Stimulated activated CD4-positive, alpha-beta T cell treated with anti-CD3 and anti-CD28 coated beads, Interleukin-15, amount 100 ng/mL, for 24 hours (primary cell): ENCODE measurements at regions not wholly inside any gene's neighbourhood (a gene's known extent, or its start where the extent isn't known, plus 50 kb on each side); places are given as distances from the start of the nearest gene placed in this dataset.
"Not testable (repeated sequence)": the region's sequence is repeated elsewhere in the genome, so short reads cannot be mapped to it uniquely, and the experiment has no call there.

Experiments
- DNase-seq: peaks from one replicate; pipeline ENCODE4 v3.0.0-alpha.2; 2020

DNA sequence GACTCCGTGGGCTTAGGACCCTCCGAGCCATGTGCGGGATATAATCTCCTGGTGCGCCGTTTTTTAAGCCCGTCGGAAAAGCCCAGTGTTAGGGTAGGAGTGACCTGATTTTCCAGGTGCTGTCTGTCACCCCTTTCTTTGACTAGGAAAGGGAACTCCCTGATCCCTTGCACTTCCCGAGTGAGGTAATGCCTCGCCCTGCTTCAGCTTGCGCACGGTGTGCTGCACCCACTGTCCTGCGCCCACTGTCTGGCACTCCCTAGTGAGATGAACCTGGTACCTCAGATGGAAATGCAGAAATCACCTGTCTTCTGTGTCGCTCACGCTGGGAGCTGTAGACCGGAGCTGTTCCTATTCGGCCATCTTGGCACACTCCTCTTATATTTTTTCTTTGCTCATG, 95.1 kb upstream of the FRMD4B start:
- not testable (repeated sequence) for DNase-seq

DNA sequence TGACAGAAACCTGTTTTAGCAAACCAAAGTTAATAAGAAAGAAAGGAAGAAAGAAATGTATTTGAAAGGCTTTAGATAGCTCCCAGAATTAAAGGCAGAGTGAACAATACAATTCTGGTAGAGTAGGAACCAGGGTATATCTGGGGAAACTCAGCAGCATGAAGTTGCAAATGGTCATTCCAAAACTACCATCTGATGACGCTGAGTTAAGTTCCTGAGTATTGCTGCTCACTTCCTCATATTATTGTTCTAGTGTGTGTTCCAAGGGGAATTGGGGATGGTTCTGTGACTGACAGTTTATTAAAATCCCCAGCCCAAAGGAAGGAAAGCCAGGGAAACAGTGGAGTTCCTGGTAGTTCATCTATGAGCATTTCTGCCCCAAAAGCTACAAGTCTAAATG, 88.3 kb upstream of the FRMD4B start:
- DNase-seq: no peak

DNA sequence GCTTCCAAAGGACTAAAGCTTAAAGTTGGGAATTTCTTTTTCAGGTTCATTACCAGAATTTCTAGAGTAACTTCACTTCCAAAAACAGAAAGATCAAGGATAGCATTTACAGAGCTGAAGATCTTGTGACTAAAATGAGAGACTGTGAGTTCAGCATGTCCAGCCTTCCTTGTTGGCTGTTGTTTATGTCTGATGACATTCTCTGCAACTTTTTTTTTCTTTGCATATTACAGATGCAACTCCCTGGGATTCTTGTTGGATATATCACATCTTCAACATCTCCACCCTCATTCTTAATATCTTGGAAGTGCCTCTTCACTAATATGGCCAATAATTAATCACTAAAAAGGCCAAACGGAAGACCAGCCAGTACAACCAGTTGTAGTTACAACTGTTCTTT, 86.2 kb upstream of the FRMD4B start:
- no peak for DNase-seq

DNA sequence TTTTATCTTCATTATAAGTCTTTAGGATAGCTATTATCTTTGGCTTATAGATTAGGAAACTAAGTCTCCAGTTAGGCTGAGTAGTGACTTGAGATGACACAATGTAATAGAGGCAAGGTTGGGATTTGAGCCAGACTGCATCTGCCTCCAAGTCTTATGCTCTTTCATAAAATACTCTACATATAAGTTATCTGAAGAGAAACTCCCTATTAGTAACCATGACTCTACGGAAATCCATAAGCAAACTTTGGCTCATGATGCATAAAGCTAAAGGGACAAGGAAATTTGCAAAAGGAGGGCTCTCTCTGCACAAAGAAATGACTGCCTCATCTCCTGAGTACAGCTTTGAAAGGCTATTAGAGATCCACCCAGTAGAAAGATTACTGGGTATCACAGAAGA, 77.6 kb upstream of the FRMD4B start:
- no peak for DNase-seq

DNA sequence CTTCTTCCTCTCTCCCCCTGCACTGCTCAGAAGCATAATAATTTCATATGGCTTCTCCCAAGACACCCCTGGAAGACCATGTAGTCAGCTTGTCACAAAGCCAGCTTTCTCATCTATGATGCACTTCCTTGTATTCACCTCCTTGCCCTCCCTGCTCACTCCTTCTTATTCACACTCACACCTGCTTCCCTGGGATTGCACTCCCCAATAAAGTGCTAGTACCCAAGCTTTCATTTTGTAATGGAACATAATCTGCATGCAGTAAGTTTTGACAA, 76.9 kb upstream of the FRMD4B start:
- no peak for DNase-seq

DNA sequence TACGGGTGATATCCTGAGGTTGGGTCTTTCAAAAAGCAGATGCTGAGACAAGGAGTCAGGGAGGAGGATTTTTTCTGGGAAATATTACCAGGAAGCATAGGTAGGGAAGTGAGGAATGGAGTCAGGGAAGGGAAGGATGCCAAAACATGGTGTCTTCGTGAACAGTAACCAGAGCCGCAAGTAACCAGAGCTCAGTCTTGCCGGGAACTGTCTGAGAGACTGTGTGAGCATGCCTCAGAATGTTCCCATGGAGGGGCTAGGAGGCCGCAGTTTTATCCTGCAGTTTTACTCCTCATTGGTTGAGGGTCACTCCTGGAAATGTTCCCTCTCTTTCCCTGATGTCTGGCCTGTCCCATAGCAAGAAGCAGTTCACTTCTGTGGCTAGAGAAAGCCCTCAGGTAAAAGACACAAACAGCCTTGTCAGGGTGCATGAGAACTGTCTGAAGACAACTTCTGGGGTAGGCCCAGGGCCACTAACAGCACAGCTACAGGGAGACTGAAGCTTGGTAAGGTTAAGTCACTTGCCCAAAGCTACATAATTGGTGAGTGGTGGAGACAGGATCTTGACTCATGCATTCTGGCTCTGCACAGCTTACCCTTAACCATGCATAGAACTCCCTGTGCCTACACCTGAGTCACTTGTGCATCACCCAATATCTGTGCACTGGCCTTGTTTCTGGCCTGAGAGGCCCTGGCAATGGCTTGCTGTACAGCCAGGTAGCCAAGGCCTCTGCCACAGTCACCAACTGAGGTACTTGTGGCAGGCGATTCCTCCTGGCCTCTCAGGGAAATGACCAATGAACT, 76.3 kb upstream of the FRMD4B start:
- DNase-seq: no peak

DNA sequence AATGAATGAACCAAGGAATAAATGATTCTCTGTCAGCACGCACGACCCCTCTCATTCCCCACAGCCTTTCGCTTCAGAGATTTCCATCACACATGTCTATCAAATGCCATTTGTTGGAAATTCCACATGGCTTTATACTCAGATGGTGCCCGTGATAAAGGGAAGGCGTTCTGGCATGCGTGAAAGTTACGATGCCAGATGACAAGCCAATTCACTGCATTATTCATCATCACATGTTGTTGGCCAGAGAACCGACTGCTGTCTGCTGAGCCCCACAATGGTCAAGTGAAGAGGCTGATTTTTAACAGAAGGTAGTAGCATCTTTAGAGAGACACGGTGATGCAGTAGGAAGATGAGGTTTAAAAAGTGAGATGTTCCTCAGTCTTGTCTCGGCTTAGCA, 74.1 kb upstream of the FRMD4B start:
- no peak for DNase-seq

DNA sequence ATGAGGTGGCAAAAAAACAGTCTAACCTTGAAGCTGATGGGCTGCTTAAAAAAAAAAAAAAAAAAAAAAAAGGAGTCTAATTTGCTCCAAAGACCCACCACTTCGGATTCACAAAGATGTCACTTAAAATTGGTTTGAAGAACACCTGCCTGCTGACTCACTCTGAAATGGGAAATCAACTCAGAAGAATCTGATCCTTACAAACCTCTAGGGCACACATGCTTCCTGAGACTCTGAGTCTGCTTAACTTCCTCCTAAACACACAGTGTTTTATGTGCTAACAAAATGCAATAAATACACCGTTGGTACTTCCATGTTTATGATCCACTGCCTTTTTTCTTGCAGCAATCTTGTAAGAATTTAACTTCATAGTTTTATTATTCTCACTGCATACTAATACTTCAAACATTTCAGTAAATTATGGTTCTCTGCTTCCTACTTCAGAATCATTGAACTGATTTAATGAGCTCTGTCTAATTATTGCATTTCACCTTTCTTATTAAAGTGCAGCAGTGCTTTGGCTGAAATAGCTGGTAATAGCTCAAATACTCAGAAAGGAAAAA, 73.0 kb upstream of the FRMD4B start:
- DNase-seq: no peak

DNA sequence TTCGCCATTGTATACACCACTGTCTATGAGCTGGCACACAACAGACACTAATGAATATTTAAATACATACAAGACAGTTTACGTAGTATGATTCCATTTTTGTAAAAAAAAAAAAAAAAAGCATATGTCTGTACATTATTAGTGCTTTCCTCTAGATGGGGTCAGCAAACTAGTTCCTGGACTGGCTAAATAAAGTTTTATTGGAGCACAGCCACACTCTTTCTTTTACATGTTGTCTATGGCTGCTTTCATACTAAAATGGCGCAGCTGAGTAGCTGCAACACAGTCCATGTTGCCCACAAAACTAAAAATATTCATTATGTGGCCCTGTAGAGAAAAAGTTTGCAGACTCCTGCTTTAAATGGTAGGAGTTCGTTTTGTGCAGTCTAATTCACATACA, 70.7 kb upstream of the FRMD4B start:
- DNase-seq: no peak

DNA sequence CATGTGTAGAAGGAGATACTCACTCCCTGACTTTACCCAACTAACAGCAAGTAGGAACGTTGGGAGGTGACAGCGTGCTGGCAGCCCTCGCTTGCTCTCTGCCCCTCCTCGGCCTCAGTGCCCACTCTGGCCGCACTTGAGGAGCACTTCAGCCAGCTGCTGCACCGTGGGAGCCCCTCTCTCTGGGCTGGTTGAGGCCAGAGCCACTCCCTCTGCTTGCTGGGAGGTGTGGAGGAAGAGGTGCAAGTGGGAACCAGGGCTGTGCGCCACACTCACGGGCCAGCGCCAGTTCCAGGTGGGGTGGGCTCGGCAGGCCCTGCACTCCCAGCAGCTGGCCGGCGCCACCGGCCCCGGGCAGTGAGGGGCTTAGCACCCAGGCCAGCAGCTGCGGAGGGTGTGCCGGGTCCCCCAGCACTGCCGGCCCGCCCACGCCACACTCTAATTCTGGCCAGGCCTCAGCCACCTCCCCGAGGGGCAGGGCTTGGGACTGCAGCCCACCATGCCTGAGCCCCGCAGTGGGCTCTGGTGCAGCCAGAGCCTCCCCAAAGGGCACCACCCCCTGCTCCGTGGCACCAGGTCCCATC, 68.4 kb upstream of the FRMD4B start:
- no peak for DNase-seq

DNA sequence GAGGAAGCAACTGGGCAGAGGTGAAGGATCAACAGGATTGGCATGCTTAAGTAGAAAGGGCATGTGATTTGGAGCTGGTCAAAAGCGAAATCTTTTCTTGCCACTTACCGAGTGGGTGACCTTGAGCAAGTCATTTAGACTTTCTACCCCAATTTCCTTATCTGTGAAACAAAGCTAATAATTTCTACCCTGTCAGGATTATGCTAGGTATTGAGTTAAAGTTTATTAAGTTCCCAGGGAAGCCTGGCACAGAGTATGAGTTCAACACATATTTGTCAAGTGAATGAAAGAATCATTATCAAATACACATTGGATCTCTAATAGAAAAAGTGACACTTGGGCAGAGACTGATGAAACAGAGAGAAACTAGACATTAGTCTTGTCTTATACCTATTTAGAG, 66.4 kb upstream of the FRMD4B start:
- DNase-seq: no peak

DNA sequence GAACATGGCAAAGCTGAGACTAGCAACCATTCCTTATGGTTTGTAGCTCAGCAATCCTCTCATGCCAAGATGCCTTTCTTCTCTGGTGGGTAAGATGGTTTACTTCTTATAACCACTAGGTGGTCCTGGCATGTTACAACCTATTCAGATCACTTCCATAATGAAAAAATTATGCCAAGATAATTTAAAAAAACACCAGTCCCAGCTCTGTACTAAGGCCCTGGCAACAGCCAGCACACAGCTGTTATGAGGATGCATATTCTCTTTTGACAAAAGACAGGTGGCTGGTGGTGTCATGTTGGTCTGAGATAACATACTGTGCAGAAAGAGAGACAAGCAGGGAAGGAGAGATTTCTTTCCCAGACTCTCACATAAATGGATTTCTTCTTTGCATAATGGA, 65.7 kb upstream of the FRMD4B start:
- DNase-seq: no peak

DNA sequence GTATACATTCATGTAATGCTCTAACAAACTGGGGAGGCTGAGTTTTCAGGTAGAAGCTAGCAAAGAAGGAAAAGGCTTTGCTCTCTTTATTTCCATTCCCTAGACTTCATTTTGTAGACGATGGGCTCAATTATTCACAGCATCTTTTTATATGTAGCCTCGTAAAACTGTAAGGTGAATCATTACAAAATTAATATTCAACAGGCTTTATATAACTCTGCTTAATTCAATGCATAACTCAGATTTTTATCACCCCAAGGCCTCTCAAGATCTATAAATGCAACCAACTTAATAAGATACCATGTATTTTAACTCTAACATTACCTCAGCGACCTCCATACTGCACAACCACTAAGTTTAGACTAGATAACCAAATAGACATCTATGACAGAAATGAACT, 63.0 kb upstream of the FRMD4B start:
- DNase-seq: no peak

DNA sequence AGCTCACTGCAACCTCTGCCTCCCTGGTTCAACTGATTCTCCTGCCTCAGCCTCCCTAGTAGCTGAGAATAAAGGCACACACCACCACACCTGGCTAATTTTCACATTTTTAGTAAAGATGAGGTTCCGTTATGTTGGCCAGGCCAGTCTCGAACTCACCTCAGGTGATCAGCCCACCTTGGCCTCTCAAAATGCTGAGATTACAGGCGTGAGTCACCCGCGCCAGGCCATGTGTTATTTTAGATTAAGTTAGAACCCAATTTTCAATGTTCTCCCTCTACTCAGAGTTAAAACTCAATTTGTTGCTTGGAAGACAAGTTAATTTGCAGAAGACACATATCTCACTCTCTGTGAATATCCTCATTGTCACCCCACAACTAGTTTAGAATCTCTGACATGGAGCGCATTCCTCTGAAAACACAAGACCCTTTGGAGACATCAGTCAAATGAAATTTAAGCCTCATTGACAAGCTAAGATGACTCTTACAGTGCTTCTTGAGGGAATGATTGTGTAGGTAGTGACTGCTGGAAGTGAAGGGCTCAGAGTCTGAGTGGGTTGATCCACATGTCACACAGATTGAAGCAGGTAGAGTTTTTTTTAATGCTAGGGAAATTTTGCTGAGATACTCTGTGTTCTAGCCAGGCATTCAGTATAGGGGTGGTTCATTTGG, 60.6 kb upstream of the FRMD4B start:
- no peak for DNase-seq

DNA sequence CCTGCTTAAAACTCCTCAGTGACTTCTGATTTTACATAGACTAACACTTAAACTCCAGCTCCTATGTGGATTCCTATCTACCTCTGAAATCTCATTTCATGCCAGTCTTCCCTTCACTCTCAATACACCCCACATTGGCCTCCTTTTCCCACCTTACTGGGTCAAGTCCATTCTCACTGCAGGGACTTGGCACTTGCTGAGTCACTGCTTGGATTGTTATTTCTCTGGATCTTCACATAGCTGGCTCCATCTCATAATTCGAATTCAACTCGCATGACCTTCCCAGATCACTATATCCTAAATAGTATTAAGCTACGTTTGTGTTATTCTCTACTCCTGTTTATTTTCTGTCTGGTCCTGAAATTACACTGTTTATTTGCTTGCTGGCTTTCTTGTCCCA, 59.6 kb upstream of the FRMD4B start:
- no peak for DNase-seq

DNA sequence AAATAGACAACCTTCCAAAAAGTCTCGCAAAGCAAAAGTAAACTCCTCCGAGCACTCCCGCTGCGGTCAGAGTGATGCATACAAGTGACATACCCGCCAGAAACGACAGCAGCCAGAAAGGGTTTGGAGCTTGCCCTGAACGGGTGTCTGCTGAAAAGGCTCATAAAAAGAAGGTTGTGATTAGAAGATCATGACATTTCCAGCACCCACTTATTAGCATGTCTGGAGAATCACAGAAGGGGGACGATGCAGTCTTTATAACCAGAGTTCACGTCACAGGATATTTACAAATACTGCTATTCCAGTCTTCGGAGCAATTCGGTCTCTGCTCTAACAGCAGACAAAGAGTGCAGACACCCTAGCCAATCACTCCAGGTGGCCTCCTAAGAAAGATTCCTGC, 59.1 kb upstream of the FRMD4B start:
- no peak for DNase-seq

DNA sequence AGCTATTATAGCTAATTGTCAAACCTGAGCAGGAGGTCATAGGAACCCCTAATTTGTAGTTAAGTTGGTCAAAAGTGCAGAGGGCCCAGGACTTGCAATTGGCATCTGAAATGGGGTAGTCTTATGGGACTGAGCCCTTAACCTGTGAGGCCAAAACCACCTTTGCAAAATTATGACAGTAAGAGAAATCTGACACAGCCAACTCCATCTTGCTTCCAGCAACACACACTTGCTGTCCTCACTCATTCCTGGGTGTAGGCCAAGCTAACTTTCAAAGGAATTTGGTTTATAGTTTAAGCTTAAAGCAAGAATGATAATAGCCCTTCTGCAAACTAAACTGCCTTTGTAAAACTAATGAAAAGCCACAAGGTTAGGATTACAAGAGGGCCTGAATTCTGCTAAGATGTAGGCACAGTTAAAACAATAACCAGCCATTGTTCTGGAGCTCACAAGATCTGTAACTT, 57.6 kb upstream of the FRMD4B start:
- no peak for DNase-seq

DNA sequence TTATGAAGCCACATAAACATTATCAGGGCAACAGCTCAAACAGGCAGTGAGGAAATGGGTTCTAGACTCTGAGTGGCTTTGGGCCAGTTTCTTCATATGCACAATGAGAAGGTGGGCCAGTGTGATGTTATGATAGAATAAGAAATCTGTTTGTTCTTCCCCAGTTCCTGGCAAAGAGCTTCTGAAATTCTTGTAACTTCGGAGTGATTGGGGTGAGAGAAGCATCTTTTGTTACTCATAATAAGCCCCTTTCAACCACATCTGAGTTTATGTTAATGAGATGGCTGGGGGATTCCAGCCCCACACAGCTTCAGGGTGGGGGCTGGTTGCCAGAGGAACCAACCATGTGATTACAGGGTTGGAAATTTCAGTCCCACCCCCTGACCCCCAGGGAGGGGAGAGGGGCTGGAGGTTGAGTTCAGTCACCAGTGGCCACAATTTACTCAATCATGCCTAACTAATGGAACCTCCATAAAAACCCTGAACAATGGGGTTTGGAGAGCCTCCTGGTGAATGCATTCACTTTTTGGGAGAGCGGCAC, 57.0 kb upstream of the FRMD4B start:
- DNase-seq: peak; percentile 35

DNA sequence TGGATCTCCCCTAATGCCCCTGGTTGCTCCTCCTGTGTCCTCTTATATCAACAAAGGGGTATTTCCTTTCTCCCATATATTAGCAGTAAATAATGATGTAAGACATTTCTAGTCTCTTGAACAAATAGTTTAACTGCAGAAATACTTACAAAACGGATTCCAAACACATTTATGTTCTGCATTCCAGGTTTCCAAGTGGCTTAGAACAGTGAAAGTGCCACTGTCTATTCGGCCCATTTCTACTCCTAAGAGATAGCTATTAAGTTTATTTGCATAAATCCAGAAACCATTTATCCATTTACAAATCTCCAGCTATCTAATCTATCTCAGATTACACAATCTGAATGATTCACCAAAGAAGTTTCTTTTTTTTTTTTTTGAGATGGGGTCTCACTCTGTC, 55.8 kb upstream of the FRMD4B start:
- DNase-seq: no peak

DNA sequence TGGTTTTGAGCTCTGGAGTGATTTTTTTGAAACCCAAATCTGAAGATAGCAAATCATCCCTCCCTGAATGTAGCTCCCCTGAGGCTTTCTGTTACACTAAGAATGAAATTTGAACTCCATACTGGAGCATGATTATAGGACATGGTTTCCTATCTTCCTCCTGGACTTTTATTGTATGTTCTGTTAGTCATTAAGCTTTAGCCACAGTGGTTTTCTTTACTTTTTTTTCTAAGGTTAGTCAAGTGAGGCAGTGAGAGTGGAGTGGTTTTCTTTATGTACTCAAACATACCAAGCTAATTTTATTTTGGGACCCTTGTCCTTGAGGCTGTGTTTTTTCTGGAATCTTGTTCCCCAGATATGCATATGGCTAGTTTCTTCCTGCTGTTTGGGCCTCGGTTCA, 55.2 kb upstream of the FRMD4B start:
- no peak for DNase-seq

DNA sequence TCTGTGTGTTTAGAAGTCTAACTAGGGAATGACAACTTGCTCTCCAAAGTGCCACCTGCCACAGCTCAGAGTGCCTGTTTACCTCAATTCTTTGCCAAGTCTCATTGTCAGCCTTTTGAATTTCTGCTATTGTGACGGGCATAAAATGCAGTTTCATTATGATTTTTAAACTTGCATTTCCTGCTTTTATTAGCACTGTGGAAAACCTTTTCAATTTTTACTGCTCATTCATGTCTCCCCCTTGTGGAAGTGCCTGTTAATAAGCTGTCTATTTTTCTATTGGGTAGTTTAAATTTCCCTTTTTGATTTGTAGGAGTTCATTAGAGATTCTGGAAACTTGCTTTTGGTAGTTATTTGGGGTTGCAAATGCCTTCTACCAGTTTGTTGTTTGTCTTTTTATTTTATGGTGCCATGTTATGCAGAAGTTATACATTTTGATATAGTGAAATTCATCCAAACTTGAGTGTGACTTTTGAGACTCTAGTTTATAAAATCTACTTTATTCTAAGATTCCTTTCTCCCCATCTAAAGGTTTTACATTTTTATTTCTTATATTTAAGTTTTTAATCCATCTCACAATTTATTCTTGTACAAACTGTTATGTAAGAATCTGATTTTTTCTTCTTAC, 53.9 kb upstream of the FRMD4B start:
- DNase-seq: no peak

DNA sequence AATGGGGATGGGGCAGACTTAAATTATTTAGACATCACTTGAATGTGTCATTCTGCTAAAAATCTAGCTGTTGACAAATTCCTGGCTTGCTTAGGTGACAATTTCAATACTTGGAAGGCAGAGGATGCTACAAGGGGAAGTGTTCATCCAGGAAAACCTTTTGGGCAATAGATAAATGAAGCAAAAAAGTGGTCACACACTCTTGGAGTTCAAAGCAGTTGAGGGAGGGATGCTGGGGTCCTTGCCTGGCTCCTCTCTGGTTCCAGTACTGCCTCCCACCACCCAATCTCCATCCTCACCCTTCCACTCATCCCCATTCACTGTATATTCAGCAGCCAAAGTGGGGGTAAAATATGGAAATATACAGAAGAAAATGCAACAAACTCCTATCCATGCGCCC, 52.6 kb upstream of the FRMD4B start:
- no peak for DNase-seq
